ENCODE measurements at regions not wholly inside any gene's neighbourhood (a gene's known extent, or its start where the extent isn't known, plus 50 kb on each side); places are given as distances from the start of the nearest gene placed in this dataset.

DNA sequence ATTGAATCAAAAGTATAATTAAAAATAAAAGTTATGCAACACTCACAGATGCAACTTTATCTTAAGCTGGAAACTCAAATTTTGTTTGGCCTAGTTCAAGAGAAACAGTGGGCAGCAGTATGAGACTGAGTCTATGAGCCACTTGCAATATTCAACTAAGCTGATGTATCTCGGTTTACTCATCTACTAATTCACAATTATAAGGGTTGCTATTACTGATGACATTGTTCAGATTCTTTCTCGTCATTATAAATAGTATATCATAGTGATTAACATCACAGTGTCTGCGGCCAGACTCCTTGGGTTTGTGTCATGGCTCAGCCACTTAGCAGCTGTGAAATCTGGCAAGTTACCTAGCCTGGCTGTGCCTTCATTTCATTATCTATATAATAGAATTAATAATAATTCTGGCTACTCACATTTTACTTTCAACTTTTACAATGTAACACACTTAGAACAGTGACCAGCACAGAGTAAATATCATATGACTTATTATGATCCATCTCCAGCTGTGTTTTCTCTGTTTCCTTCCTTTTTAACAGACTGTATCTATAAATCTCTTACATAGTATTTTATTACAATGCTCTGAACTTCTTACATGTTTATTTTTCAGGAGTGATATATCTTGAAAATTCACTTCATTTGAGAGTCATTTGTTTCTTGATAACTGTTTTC lies 194.3 kb upstream of the RGS18 start:
- no peak for TF ChIP-seq NFYB (CRISPR knock-in tag; conservative IDR thresholded peaks at IDR 0.05; ENCODE audit: low read depth)
- no peak for TF ChIP-seq CREM (CRISPR knock-in tag; IDR thresholded peaks at IDR 0.05)
- TF ChIP-seq NR1H2 (CRISPR knock-in tag; IDR thresholded peaks at IDR 0.05) = no peak
- TF ChIP-seq, protein P1, sequence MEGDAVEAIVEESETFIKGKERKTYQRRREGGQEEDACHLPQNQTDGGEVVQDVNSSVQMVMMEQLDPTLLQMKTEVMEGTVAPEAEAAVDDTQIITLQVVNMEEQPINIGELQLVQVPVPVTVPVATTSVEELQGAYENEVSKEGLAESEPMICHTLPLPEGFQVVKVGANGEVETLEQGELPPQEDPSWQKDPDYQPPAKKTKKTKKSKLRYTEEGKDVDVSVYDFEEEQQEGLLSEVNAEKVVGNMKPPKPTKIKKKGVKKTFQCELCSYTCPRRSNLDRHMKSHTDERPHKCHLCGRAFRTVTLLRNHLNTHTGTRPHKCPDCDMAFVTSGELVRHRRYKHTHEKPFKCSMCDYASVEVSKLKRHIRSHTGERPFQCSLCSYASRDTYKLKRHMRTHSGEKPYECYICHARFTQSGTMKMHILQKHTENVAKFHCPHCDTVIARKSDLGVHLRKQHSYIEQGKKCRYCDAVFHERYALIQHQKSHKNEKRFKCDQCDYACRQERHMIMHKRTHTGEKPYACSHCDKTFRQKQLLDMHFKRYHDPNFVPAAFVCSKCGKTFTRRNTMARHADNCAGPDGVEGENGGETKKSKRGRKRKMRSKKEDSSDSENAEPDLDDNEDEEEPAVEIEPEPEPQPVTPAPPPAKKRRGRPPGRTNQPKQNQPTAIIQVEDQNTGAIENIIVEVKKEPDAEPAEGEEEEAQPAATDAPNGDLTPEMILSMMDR (IDR thresholded peaks at IDR 0.05) = no peak
